Esophagus muscularis mucosa (tissue), 3 donors: ENCODE measurements at regions not wholly inside any gene's neighbourhood (a gene's known extent, or its start where the extent isn't known, plus 50 kb on each side); places are given as distances from the start of the nearest gene placed in this dataset.

Experiments
- CTCF ChIP-seq, 3 experiments: fragments of 200-600 bp in 2 of 3; fragments of 450-650 bp in 1 of 3; sonication (generic) in 2 of 3; IDR thresholded peaks; one replicate each; pipeline ENCODE4 v1.5.1; 2017 to 2019; ENCODE audit warnings: antibody characterized with exemption in 3 of 3, mild to moderate bottlenecking in 2 of 3, moderate library complexity in 1 of 3
- POLR2A ChIP-seq: fragments of 450-650 bp; IDR thresholded peaks from one replicate; pipeline ENCODE4 v1.6.1; 2017; ENCODE audit warnings: antibody characterized with exemption, moderate library complexity, mild to moderate bottlenecking, low read depth

- no peak for TF ChIP-seq CTCF (IDR thresholded peaks at IDR 0.05)
- no peak for TF ChIP-seq POLR2A
These were observed 897.3 kb downstream of the TUSC7 start for GRCh38 chr3:117606866-117607265.
